H54 (cell line): ENCODE measurements at regions not wholly inside any gene's neighbourhood (a gene's known extent, or its start where the extent isn't known, plus 50 kb on each side); places are given as distances from the start of the nearest gene placed in this dataset.
A peak's percentile ranks its signal among the peaks of the same experiment; 100 is the strongest.

Experiments
- DNase-seq: peaks from one replicate; pipeline ENCODE4 v3.0.0; 2011; ENCODE audit warnings: low spot score, mixed read lengths; ENCODE audit not compliant: insufficient read length
- FAIRE-seq: peaks from 3 replicates; lab custom pipeline; 2011; peaks lifted over from hg19 to GRCh38; lab: Jason Lieb, UNC
- POLR2A ChIP-seq: IDR thresholded peaks from 2 replicates; pipeline ENCODE4 v1.6.1; 2011; ENCODE audit warnings: low read depth, mild to moderate bottlenecking, low read length

DNA sequence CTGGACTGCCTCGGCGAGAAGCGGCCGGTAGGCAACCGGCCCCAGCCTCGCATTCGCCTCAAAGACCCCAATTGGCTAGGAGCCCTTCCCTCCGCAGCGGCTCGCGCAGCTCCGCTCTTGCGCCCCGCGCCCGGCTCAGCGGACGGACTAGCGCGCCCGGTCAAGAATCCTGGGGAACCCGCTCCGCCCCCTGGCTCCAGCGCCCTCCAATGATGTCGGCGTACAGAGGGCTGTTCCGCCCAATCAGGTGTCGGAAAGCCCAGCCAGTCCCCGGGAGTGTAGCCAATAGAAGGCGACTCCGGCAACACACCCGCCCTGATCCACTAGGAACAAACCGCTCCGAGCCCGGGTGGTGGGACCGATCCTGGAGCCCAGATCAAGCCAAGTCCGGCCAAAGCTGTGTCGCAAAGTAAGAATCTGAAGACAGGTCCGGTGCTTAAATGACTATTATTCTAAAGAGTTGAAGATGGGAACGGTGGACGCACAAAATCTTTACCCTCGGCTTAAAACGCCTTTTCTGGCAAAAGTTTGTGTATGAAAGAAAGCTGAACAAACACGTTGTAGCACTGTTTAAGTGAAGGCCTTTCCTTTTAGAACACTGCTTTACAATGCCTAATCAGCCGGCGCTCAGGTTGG is 132.2 kb downstream of the OGFRL1 start:
- DNase-seq = peak; percentile 75
- TF ChIP-seq POLR2A = peak; percentile 97
- peak; percentile 98 for FAIRE-seq

- no peak for TF ChIP-seq POLR2A
- DNase-seq (no peak), FAIRE-seq (no peak)
These were observed 133.0 kb downstream of the OGFRL1 start for GRCh38 chr6:71421611-71422010.

DNA sequence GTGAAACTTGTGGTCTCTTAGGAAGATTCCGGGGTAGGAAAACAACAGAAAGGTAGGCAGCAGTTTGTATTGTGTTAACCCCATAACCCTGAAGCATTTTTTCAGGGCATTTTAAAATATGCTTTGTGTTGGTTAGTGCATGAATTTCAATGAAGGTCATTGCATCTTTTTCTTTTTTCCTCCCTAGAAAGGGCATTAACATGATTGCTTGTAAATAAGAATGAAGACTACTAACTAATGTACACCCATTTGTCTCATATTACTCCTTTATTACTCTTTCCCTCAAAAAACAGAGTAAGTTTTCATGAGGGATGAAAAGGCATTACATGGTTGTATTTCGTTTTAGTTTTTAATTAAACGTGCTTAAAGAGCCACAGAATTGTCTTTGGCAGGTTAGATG is 141.4 kb downstream of the OGFRL1 start:
- FAIRE-seq (no peak), DNase-seq (no peak)
- TF ChIP-seq POLR2A = no peak

- no peak for TF ChIP-seq POLR2A
- FAIRE-seq = peak; percentile 41
- no peak for DNase-seq
These were observed 144.8 kb downstream of the OGFRL1 start for GRCh38 chr6:71433441-71433840.

DNA sequence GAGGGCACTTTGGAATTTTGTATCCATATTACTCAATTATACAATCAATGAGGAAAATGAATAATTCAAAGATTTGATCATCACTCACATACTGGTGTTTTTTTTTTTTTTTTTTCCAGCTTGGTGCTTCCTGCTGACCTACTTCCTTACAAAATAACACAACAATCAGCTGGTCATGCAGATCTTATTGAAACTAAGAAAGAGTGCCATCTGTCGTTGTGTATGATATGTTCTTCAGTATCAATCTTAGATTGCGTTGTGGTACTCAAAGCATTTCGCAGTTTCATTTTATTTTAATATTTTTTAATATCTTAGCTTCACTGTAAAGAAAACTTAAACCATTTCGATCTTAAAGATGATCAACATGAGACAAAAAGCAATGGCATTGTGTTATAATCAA is 155.6 kb downstream of the OGFRL1 start:
- FAIRE-seq (peak; percentile 68), DNase-seq (no peak)
- TF ChIP-seq POLR2A = no peak

DNA sequence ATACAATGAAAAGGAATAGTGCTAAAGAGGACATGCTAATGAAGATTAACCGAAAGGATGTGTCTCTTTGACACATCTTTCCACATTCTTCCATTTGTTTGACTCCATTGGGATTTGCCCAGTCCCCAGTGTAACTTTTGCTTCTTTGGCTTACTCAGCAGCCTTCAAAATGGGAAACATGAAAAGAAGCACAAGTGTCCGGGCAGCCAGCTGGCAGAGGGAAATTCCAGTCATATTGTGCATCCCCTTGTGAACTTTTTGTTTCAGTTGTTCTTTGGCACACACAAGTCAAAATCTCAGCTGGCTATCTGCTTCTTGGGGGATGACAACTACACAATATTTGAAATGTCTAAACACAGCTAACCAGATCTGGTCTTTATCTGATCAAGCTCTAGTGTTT is 157.4 kb downstream of the OGFRL1 start:
- TF ChIP-seq POLR2A = no peak
- DNase-seq (no peak), FAIRE-seq (no peak)

DNA sequence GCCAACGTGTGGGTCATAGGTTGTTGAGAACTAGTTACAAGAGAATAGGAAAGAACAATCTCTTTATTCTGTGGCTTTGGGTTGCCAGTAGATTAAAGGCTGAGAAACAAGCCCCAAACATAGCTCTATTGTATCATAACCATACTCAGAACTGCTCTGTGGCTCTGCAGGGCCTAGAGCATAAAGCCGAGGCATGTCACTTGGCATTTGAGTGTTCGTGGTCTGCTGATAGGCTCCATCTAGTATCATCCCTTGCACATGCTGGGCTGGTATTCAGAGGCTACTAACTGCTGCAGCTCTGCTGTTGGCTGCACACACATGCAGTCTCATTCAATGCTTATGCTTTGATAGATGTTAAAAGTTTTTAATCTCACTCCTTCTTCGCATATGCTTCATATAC is 157.9 kb downstream of the OGFRL1 start:
- DNase-seq (no peak), FAIRE-seq (no peak)
- no peak for TF ChIP-seq POLR2A

- DNase-seq = no peak
- peak; percentile 68 for FAIRE-seq
These were observed 164.2 kb downstream of the OGFRL1 start for GRCh38 chr6:71452697-71453370.

GRCh38 chr6:71453371-71453706 is 164.7 kb downstream of the OGFRL1 start:
- TF ChIP-seq POLR2A = no peak
- DNase-seq (no peak), FAIRE-seq (no peak)

More at GRCh38 chr6:71452697-71453370, 164.2 kb downstream of the OGFRL1 start:
- TF ChIP-seq POLR2A = no peak

- no peak for DNase-seq
- peak; percentile 11 for FAIRE-seq
- TF ChIP-seq POLR2A = no peak
These were observed 165.4 kb downstream of the OGFRL1 start for GRCh38 chr6:71454056-71454455.

DNA sequence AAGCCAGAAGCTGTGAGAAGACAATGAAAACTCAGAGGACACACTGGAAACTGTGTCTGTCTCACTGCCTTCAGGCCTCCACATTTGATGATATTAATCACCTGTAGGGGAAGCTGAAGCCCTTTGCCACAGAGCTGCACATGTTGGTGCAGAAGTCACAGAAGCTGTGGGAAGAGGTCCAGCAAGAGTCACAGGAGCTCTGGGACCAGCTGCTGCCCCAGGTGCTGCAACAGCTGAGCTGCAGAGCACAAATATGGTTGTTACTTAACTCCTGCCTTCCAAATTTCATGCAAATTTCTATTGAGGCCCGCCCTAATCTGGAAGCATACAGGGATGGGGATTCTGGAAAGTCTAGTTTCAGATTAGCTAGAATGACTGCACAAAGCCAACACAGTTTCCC is 169.3 kb downstream of the OGFRL1 start:
- DNase-seq (no peak), FAIRE-seq (peak; percentile 38)
- no peak for TF ChIP-seq POLR2A

DNA sequence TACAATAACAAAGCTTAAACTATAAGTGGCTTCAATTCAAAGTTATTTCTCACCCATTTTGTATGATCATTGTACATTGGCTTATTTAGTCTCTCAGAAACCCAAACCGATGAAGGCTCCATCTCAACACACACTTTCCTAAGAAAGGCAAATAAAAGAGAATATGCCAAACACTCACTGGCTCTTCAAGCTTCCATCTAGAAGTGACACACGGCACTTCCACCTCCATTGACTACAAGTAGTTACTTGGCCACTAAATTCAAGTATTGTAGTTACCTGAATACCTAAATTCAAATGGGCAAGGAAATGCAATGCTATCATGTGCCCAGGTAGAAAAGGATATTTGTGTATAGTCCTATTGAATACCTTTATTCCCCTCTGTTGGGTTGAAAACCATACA is 170.6 kb downstream of the OGFRL1 start:
- no peak for TF ChIP-seq POLR2A
- no peak for DNase-seq
- FAIRE-seq = peak; percentile 45

DNA sequence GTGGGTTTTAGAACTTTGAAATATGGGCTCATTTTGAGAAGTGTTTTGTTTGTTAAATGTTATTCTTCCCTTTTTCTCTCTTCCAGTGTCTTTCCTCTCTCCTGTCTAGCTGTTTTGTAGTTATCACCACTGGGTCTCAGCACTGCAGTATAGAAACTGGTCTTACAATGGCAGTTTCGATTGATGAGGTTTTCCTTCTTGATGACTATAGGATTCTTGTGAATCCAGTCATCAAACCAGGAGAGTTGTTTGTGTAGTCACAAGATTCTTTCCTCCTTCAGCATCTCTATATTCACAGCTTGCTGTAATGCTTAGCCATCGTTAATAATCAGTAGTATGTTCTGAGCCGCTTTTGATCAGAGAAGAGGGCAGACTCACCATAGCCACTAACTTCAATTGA is 172.3 kb downstream of the OGFRL1 start:
- TF ChIP-seq POLR2A = no peak
- peak; percentile 97 for FAIRE-seq

GRCh38 chr6:71463061-71463460 is 174.4 kb downstream of the OGFRL1 start:
- FAIRE-seq (no peak), DNase-seq (no peak)
- TF ChIP-seq POLR2A = no peak

More for the DNA sequence above, 172.3 kb downstream of the OGFRL1 start:
- no peak for DNase-seq

- no peak for TF ChIP-seq POLR2A
- DNase-seq = no peak
- FAIRE-seq = no peak
These were observed 176.5 kb downstream of the OGFRL1 start for GRCh38 chr6:71465096-71465495.

- FAIRE-seq (no peak), DNase-seq (no peak)
- no peak for TF ChIP-seq POLR2A
These were observed 177.8 kb downstream of the OGFRL1 start for GRCh38 chr6:71466362-71466761.
